Astrocyte (in vitro differentiated cells and primary cell): ENCODE measurements at regions not wholly inside any gene's neighbourhood (a gene's known extent, or its start where the extent isn't known, plus 50 kb on each side); places are given as distances from the start of the nearest gene placed in this dataset.

Source experiments
- EZH2 ChIP-seq: IDR thresholded peaks from 2 replicates; pipeline ENCODE4 v1.6.1; 2012; ENCODE audit warnings: mild to moderate bottlenecking, low read length, inconsistent platforms; ENCODE audit not compliant: insufficient read depth
- TF ChIP-seq, protein P1 (sequence below): IDR thresholded peaks from 2 replicates; pipeline ENCODE4 v1.5.1; 2011; ENCODE audit warnings: low read depth, mild to moderate bottlenecking, inconsistent platforms, low read length, moderate library complexity; ENCODE audit not compliant: insufficient read depth

DNA sequence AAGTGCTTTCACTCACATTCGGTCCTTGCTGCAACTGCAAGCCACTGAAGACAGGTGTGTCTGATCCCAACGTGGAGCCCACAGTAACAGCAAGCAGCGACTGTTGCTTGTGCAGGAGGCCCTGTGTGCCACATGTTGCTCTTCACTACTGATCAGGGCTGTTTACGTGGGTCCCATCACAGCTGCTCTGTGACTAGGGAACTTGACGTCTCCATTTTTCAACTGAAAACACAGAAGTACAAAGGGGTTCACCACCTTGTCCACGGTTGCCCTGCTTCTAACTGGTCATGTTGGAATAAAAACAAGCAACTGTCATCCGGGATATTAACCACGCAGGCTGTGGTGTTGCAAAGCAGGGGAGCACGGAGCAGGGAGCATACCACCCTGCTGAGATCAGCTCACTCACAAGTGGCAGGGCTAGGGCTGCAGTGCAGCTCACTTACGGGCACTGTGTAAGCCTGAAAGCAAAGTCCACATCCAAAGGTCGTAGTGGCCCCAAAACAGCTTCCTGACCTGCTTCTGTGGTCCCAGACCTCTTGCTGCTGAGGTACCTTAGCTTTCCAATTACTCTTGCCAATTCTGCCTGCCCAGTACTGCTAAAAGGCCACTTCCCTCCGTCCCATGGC, 105.8 kb upstream of the DUSP22 start:
- TF ChIP-seq, protein P1, sequence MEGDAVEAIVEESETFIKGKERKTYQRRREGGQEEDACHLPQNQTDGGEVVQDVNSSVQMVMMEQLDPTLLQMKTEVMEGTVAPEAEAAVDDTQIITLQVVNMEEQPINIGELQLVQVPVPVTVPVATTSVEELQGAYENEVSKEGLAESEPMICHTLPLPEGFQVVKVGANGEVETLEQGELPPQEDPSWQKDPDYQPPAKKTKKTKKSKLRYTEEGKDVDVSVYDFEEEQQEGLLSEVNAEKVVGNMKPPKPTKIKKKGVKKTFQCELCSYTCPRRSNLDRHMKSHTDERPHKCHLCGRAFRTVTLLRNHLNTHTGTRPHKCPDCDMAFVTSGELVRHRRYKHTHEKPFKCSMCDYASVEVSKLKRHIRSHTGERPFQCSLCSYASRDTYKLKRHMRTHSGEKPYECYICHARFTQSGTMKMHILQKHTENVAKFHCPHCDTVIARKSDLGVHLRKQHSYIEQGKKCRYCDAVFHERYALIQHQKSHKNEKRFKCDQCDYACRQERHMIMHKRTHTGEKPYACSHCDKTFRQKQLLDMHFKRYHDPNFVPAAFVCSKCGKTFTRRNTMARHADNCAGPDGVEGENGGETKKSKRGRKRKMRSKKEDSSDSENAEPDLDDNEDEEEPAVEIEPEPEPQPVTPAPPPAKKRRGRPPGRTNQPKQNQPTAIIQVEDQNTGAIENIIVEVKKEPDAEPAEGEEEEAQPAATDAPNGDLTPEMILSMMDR: no peak
- TF ChIP-seq EZH2: no peak
